A673 (cell line): ENCODE measurements at regions not wholly inside any gene's neighbourhood (a gene's known extent, or its start where the extent isn't known, plus 50 kb on each side); places are given as distances from the start of the nearest gene placed in this dataset.
A peak's percentile ranks its signal among the peaks of the same experiment; 100 is the strongest.

ENCODE experiments used
- BruUV-seq: library from RNA; stranded (reverse); fragments of 400-500 nt; replicated peaks from 2 replicates; lab custom pipeline; 2021; lab: Mats Ljungman, UMichigan
- CTCF ChIA-PET: fragments of 300-600 bp; sonication (Branson Sonifier 250); formaldehyde crosslinking; loops from one replicate; lab custom pipeline; 2022; ENCODE audit warnings: antibody characterized with exemption; lab: Charles Lee
- POLR2A ChIA-PET: fragments of 300-600 bp; sonication (Branson Sonifier 250); formaldehyde crosslinking; loops from one replicate; lab custom pipeline; 2022; ENCODE audit warnings: antibody characterized with exemption; ENCODE audit not compliant: low non-redundant PET; lab: Charles Lee
- DNase-seq: peaks from one replicate; pipeline ENCODE4 v3.0.0-alpha.2; 2015; ENCODE audit warnings: low spot score
- H3K27ac ChIP-seq: fragments of 200-600 bp; sonication (generic); 2 replicates; pipeline ENCODE4 v1.5.1; 2016; ENCODE audit warnings: mixed run types, low read depth, mild to moderate bottlenecking, mixed read lengths, antibody characterized with exemption, low read length; ENCODE audit not compliant: poor library complexity, severe bottlenecking
- H3K27me3 ChIP-seq: fragments of 200-600 bp; sonication (generic); replicated peaks from 2 replicates; pipeline ENCODE4 v1.6.1; 2017; ENCODE audit warnings: mixed run types, low read depth, mild to moderate bottlenecking, mixed read lengths, antibody characterized with exemption, low read length; ENCODE audit not compliant: insufficient read depth, poor library complexity
- H3K36me3 ChIP-seq: fragments of 200-600 bp; sonication (generic); 2 replicates; pipeline ENCODE4 v1.6.1; 2016; ENCODE audit warnings: mixed run types, mild to moderate bottlenecking, mixed read lengths, antibody characterized with exemption, low read length; ENCODE audit not compliant: insufficient read depth, poor library complexity, severe bottlenecking
- H3K4me1 ChIP-seq: fragments of 200-600 bp; sonication (generic); 2 replicates; pipeline ENCODE4 v1.6.1; 2017; ENCODE audit warnings: mixed run types, mild to moderate bottlenecking, mixed read lengths, antibody characterized with exemption, low read length; ENCODE audit not compliant: insufficient read depth, poor library complexity, severe bottlenecking
- H3K4me3 ChIP-seq: fragments of 200-600 bp; sonication (generic); 2 replicates; pipeline ENCODE4 v1.5.1; 2016; ENCODE audit warnings: low read depth, mixed run types, mild to moderate bottlenecking, mixed read lengths, low read length; ENCODE audit not compliant: poor library complexity, severe bottlenecking
- H3K9me3 ChIP-seq: fragments of 200-600 bp; sonication (generic); 2 replicates; pipeline ENCODE4 v1.6.1; 2016; ENCODE audit warnings: mixed run types, low read depth, mild to moderate bottlenecking, mixed read lengths, antibody characterized with exemption, low read length; ENCODE audit not compliant: poor library complexity, severe bottlenecking
- EZH2 ChIP-seq: fragments of 200-600 bp; sonication (generic); IDR thresholded peaks from 2 replicates; pipeline ENCODE4 v1.6.1; 2017; ENCODE audit warnings: borderline replicate concordance, low read depth, mild to moderate bottlenecking, mixed read lengths, antibody characterized with exemption, low read length; ENCODE audit not compliant: poor library complexity, severe bottlenecking
- intact Hi-C: fragments of 100-400 bp; cut with micrococcal nuclease; formaldehyde crosslinking; loops from one replicate; pipeline ENCODE4 v1.10.0; 2022; ENCODE audit not compliant: unreplicated experiment
- TF ChIP-seq, protein P1 (sequence below): fragments of 300-800, 200-600 bp; sonication (generic); conservative IDR thresholded peaks from 2 replicates; pipeline ENCODE4 v1.5.1; 2017; ENCODE audit warnings: low read depth, mild to moderate bottlenecking, antibody characterized with exemption, low read length, moderate library complexity, mixed read lengths

- POLR2A ChIA-PET: no interaction called here
- no TSS peak for BruUV-seq
- no peaks in the 10 kb centered on the region for H3K36me3 ChIP-seq
Observed at GRCh38 chr6:94751641-94752329, 825.5 kb upstream of the MANEA start.

GRCh38 chr6:94736236-94736635 lies 841.1 kb upstream of the MANEA start:
- no TSS peak for BruUV-seq
- Histone ChIP-seq H3K9me3 (no peaks in the 10 kb centered on the region), H3K36me3 (no peaks in the 10 kb centered on the region), H3K27me3 (no peaks in the 10 kb centered on the region), H3K27ac (no peak overlapping the region), H3K4me1 (no peaks in the 10 kb centered on the region), H3K4me3 (no peak overlapping the region)
- POLR2A ChIA-PET: no interaction called here
- CTCF ChIA-PET: no interaction called here
- DNase-seq: peak; percentile 24
- TF ChIP-seq, protein P1, sequence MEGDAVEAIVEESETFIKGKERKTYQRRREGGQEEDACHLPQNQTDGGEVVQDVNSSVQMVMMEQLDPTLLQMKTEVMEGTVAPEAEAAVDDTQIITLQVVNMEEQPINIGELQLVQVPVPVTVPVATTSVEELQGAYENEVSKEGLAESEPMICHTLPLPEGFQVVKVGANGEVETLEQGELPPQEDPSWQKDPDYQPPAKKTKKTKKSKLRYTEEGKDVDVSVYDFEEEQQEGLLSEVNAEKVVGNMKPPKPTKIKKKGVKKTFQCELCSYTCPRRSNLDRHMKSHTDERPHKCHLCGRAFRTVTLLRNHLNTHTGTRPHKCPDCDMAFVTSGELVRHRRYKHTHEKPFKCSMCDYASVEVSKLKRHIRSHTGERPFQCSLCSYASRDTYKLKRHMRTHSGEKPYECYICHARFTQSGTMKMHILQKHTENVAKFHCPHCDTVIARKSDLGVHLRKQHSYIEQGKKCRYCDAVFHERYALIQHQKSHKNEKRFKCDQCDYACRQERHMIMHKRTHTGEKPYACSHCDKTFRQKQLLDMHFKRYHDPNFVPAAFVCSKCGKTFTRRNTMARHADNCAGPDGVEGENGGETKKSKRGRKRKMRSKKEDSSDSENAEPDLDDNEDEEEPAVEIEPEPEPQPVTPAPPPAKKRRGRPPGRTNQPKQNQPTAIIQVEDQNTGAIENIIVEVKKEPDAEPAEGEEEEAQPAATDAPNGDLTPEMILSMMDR: no peak
- no peak for TF ChIP-seq EZH2
- intact Hi-C loops: no loop called here

More at GRCh38 chr6:94751641-94752329, 825.5 kb upstream of the MANEA start:
- CTCF ChIA-PET: no interaction called here
- intact Hi-C loops: no loop called here
- no peaks in the 10 kb centered on the region for H3K9me3 ChIP-seq
- H3K27me3 ChIP-seq: no peaks in the 10 kb centered on the region
- no peak overlapping the region for H3K4me3 ChIP-seq
- no peak overlapping the region for H3K27ac ChIP-seq
- no peaks in the 10 kb centered on the region for H3K4me1 ChIP-seq
- TF ChIP-seq, protein P1: no peak
- peak; percentile 9 for DNase-seq

DNA sequence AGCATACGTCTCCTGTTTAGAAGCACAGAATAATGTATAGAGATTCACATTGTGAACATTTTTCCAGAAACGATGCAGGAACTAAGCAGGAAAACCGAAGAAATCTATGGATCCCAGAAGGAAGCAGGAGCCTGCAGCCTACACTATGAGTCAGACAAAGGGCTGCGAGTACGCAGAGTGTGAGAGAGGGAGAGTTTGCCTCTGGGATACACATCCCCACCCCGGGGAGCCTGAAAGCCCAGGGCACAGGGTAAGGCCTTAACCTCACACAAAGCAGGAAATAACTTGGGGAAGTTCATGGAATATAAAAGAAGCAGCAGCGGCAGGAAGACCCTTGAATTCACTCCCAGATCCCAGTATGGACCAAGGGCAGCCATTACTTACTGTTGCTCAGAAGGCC lies 842.1 kb upstream of the MANEA start:
- BruUV-seq: no TSS peak
- CTCF ChIA-PET: no interaction called here

More for the DNA sequence above, 842.1 kb upstream of the MANEA start:
- Histone ChIP-seq H3K4me1 (no peaks in the 10 kb centered on the region), H3K9me3 (no peaks in the 10 kb centered on the region), H3K27ac (no peak overlapping the region), H3K36me3 (no peaks in the 10 kb centered on the region), H3K27me3 (no peaks in the 10 kb centered on the region), H3K4me3 (no peak overlapping the region)
- intact Hi-C loops: no loop called here
- POLR2A ChIA-PET: no interaction called here
- no peak for DNase-seq
- TF ChIP-seq, protein P1: no peak
